ENCODE measurements at regions not wholly inside any gene's neighbourhood (a gene's known extent, or its start where the extent isn't known, plus 50 kb on each side); places are given as distances from the start of the nearest gene placed in this dataset.

- no peak for DNase-seq (ENCODE audit: low read depth)
Observed at GRCh38 chr4:179437962-179438361, 1995.7 kb upstream of the AGA start.

GRCh38 chr4:179441596-179441995, 1999.4 kb upstream of the AGA start:
- no peak for DNase-seq (ENCODE audit: low read depth)

GRCh38 chr4:179447308-179447707, 2005.1 kb upstream of the AGA start:
- DNase-seq (ENCODE audit: low read depth) = no peak

GRCh38 chr4:179465131-179465797, 2023.0 kb upstream of the AGA start:
- DNase-seq (ENCODE audit: low read depth) = no peak

GRCh38 chr4:179467878-179468277, 2025.6 kb upstream of the AGA start:
- no peak for DNase-seq (ENCODE audit: low read depth)

GRCh38 chr4:179472164-179472563, 2029.9 kb upstream of the AGA start:
- DNase-seq (ENCODE audit: low read depth) = no peak

- no peak for DNase-seq (ENCODE audit: low read depth)
Observed at GRCh38 chr4:179478608-179479007, 2036.4 kb upstream of the AGA start.

GRCh38 chr4:179485781-179486180, 2043.5 kb upstream of the AGA start:
- no peak for DNase-seq (ENCODE audit: low read depth)

GRCh38 chr4:179486570-179487335, 2044.5 kb upstream of the AGA start:
- DNase-seq (ENCODE audit: low read depth) = no peak

- no peak for DNase-seq (ENCODE audit: low read depth)
Observed at GRCh38 chr4:179492260-179493080, 2050.2 kb upstream of the AGA start.

- no peak for DNase-seq (ENCODE audit: low read depth)
Observed at GRCh38 chr4:179503976-179504375, 2061.7 kb upstream of the AGA start.

GRCh38 chr4:179509489-179509888, 2067.3 kb upstream of the AGA start:
- DNase-seq (ENCODE audit: low read depth) = no peak

GRCh38 chr4:179521952-179522351, 2079.7 kb upstream of the AGA start:
- no peak for DNase-seq (ENCODE audit: low read depth)

- no peak for DNase-seq (ENCODE audit: low read depth)
Observed at GRCh38 chr4:179530958-179531357, 2088.7 kb upstream of the AGA start.

- no peak for DNase-seq (ENCODE audit: low read depth)
Observed at GRCh38 chr4:179536694-179537093, 2094.5 kb upstream of the AGA start.

GRCh38 chr4:179539641-179540040, 2097.4 kb upstream of the AGA start:
- no peak for DNase-seq (ENCODE audit: low read depth)

GRCh38 chr4:179543771-179544170, 2101.5 kb upstream of the AGA start:
- no peak for DNase-seq (ENCODE audit: low read depth)

- DNase-seq (ENCODE audit: low read depth) = no peak
Observed at GRCh38 chr4:179544496-179544895, 2102.3 kb upstream of the AGA start.

GRCh38 chr4:179552131-179552530, 2109.9 kb upstream of the AGA start:
- DNase-seq (ENCODE audit: low read depth) = no peak

GRCh38 chr4:179563741-179564140, 2121.5 kb upstream of the AGA start:
- no peak for DNase-seq (ENCODE audit: low read depth)

GRCh38 chr4:179569549-179569948, 2127.3 kb upstream of the AGA start:
- no peak for DNase-seq (ENCODE audit: low read depth)

GRCh38 chr4:179582164-179582905, 2140.1 kb upstream of the AGA start:
- no peak for DNase-seq (ENCODE audit: low read depth)
